GM12864 (cell line): ENCODE measurements at regions not wholly inside any gene's neighbourhood (a gene's known extent, or its start where the extent isn't known, plus 50 kb on each side); places are given as distances from the start of the nearest gene placed in this dataset.

ENCODE experiments used
- DNase-seq: peaks from one replicate; pipeline ENCODE4 v3.0.0-alpha.2; 2011; ENCODE audit warnings: low read depth
- H3K4me3 ChIP-seq: 2 replicates; pipeline ENCODE4 v1.5.1; 2011; ENCODE audit warnings: mild to moderate bottlenecking, low read depth, low read length, control low read depth
- TF ChIP-seq, protein P1 (sequence below): IDR thresholded peaks from 2 replicates; pipeline ENCODE4 v1.5.1; 2011; ENCODE audit warnings: low read depth, mild to moderate bottlenecking, moderate library complexity, low read length, control low read depth, inconsistent platforms; ENCODE audit errors: missing control alignments

DNA sequence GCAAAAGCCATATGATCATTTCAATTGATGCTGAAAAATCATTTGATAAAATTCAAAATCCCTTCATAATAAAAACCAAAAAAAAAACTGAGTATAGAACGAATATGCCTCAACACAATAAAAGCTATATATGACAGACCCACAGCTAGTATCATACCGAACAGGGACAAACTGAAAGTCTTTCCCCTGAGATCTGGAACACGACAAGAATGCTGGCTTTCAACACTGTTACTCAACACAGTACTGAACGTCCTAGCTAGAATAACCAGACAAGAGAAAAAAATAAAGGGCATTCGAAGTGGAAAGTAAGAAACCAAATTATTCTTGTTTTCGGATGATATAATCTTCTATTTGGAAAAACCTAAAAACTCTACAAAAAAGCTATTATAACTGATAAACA is 559.9 kb downstream of the EPM2A start:
- no peak for DNase-seq
- no peak overlapping the region for H3K4me3 ChIP-seq
- TF ChIP-seq, protein P1, sequence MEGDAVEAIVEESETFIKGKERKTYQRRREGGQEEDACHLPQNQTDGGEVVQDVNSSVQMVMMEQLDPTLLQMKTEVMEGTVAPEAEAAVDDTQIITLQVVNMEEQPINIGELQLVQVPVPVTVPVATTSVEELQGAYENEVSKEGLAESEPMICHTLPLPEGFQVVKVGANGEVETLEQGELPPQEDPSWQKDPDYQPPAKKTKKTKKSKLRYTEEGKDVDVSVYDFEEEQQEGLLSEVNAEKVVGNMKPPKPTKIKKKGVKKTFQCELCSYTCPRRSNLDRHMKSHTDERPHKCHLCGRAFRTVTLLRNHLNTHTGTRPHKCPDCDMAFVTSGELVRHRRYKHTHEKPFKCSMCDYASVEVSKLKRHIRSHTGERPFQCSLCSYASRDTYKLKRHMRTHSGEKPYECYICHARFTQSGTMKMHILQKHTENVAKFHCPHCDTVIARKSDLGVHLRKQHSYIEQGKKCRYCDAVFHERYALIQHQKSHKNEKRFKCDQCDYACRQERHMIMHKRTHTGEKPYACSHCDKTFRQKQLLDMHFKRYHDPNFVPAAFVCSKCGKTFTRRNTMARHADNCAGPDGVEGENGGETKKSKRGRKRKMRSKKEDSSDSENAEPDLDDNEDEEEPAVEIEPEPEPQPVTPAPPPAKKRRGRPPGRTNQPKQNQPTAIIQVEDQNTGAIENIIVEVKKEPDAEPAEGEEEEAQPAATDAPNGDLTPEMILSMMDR: no peak

DNA sequence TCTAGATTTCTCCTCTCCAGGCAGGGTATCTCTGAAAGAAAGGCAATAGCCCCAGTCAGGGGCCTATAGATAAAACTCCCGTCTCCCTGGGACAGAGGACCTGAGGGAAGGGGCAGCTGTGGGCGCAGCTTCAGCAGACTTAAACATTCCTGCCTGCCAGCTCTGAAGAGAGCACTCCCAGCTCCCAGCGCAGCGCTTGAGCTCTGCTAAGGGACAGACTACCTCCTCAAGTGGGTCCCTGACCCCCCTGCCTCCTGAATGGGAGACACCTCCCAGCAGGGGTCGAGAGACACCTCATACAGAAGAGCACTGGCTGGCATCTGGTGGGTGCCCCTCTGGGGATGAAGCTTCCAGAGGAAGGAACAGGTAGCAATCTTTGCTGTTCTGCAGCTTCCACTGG is 556.9 kb downstream of the EPM2A start:
- TF ChIP-seq, protein P1: no peak
- no peak overlapping the region for H3K4me3 ChIP-seq
- no peak for DNase-seq

DNA sequence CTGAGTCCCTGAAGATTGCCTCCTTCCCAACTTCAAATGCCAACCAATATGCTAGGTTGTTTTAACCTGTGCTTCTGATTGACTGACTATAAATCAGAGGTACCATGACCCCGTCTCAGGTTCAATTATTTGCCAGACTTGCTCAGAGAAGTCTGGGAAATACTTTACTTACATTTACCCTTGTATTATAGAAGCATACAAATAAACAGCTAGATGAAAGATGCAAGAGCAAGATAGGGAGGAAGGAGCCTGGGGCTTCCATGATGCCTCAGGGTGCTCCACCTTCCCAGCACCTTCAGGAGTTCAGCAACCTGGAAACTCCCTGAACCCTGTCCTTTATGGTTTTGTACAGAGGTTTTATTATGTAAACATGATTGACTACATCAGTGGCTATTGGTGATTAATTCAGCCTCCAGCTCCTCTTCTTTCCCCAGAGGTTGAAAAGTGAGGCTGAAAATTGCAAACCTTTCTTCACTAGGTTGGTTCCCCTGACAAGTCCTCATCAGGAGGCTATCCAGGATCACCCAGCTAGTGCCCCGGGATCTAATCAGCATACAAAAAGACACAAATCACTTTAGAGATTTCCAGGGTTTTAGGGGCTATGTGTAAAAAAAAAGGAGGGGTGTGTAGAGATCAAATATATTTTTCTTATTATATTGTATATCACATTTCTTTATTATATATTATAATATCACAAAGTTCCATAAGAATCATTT is 547.7 kb downstream of the EPM2A start:
- H3K4me3 ChIP-seq: no peak overlapping the region
- TF ChIP-seq, protein P1: no peak
- DNase-seq: no peak

DNA sequence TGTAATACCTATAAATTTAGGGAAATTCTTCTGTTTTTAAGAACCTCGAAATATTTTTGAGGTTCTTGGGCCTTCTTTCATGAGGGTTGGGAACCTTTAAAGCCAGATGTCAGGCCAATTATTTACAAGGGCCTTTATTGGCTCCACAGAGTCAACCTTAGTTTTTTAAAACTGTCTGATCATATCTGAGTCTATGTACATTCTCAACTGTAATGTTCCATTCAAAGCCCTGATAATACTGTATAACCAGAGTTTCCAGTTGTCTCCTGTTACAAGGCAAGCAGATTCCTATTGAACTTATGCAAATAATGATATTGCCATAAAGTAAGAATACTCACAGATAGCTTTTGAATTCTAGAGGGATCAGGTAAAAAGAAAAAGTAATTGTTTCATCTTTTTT is 545.5 kb downstream of the EPM2A start:
- DNase-seq: no peak
- TF ChIP-seq, protein P1: no peak
- H3K4me3 ChIP-seq: no peak overlapping the region

DNA sequence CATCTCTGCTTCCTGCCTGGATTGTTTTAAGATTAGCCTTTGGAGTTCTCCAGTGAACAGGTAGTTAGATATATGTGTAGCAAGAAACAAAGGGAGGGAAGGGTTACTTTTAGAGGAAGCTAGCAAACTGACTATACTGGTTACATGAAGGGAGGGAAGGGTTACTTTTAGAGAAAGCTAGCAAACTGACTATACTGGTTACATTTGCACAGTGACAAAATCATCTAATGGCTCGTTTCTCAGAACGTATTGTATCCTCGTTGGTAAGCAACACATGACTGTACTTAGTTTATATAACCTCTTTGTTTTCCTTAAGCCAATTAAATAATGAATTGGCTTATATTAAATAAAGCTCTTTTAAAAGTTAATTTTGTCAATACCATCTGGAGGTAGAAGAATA is 540.9 kb downstream of the EPM2A start:
- no peak overlapping the region for H3K4me3 ChIP-seq
- no peak for DNase-seq
- TF ChIP-seq, protein P1: no peak

DNA sequence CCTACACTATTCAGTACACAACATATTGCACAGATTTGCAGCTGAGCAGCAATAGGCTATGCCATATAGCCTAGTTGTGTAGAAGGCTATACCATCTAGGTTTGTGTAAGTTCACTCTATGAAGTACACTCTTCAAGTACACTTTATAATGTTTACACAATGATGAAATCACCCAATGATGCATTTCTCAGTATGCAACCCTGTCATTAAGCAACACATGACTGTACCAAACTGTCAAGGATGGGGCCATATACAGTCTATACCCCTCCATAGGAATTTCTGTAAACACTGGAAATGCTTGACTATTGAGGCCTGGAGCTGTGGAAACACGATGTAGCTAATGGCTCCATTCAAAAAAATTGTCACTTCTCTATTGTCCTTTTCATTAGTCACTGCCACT is 535.4 kb downstream of the EPM2A start:
- H3K4me3 ChIP-seq: no peak overlapping the region
- no peak for DNase-seq
- TF ChIP-seq, protein P1: no peak

DNA sequence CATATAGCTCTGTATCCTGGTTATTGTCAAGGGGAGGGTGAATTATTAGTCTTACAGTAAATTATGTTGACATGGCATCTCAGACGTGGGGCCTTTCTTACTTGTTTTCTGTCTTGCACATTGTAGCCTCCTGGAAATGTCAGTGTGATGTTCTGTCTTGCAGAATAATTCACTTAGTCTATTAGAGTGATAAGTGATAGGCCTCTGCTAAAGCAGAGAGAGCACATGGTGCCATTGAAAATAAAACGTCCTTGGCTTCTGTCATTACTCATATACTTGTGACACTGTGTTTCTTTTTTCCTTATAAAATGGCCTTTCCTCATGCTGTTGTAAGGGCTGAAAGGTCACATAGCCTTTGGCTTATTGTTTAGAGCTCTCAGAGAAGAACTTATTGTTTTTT is 531.0 kb downstream of the EPM2A start:
- TF ChIP-seq, protein P1: no peak
- no peak overlapping the region for H3K4me3 ChIP-seq
- DNase-seq: no peak
